ENCODE measurements at regions not wholly inside any gene's neighbourhood (a gene's known extent, or its start where the extent isn't known, plus 50 kb on each side); places are given as distances from the start of the nearest gene placed in this dataset.
A peak's percentile ranks its signal among the peaks of the same experiment; 100 is the strongest.

DNA sequence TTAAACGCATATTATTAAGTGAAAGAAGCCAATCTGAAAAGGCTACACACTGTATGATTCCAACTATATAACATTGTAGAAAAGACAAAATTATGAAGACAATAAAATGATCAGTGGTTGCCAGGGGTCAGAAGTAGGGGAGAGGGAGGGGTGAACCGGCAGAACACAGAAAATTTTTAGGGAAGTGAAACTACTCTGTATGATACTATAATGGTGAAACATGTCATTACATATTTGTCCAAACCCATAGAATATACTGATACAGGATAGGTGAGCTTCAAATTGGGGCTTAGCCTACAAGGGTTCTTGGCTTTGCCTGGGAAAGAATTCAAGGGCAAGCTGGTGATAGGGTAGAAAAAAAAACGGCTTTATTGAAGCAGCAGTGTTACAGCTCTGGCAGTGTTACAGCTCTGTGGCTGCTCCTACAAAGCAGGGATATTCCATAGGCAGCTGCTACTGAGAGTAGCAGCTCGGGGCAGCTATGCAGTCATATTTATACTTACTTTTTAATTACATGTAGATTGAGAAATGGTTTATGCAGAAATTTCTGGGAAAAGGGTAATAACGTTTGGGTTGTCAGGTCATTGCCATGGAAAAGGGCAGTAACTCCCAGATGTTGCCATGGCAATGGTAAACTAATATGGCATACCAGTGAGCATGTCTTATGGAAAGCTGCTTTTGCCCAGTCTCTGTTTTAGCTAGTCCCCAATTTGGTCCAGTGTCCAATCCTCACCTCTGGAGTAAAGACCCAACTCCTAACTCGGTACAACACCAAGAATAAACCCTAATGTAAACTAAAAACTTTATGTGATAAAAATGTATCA, 125.1 kb upstream of the SLC25A36 start:
- no peak for DNase-seq

DNA sequence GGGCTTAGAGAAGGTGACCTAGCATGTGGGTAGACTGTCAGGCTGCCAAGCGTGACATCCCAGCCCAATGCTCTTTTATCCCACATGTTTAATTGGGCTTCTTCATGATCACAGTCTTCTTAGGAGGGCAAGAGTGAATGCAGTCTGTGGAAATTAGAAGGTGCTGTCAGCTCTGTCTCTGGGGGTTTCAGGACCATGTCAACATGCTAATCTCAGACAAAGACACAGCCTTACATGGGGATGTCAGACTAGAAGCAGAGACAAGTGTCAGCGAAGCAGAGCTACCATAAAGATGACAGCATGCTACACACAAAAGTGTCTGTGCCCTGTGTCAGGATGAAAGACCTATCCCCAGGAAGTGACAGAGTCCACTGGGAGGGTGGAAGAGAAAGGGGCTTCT, 120.1 kb upstream of the SLC25A36 start:
- no peak for DNase-seq

DNA sequence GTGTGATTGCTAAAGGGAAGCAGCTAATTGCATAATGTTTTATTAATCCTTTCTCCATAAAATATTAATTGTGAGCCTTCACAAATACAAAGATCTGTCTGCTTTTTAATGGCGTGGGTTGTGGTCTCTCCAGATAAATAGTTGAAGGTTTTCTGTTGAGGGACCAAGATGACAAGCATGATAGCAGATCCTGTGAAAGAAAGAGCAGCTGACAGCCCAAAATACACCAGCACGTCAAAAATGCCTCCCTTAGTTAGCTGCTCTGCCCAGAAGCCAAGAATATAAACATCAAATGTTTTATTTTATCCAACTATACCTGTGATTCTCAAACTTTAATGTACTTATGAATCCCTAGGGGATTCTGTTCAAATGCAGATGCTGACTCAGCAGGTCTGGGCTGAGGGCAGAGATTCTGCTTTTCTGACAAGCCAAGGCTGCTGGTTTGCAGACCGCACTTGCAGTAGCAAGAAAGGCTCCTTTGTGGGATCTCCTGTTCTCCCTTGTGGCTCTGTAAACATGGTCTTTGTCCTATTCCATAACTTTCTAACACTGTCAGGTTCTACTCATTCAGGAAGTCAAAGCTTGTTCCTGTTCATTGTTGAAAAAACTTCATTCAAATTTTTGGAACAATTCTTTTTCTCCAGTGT, 119.1 kb upstream of the SLC25A36 start:
- no peak for DNase-seq

DNA sequence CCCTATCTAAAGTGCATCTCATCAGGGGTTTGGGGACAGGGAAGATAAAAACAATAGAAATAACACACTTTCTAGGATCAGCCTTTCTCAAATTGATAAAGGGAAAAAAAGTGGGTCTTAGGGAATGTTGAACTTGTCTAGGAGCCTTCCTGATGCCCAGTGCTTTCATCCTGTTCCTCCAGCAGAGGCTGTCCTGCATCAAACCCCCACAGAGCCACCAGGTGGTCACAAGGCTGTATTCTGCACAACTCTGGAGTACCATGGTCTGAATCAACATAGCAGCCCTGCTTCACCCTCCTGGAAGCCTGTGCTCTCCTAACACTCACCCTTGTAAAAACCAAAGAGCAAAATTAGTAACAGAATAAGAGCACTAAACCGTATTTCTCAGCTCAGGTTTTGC, 118.5 kb upstream of the SLC25A36 start:
- DNase-seq, result no peak

DNA sequence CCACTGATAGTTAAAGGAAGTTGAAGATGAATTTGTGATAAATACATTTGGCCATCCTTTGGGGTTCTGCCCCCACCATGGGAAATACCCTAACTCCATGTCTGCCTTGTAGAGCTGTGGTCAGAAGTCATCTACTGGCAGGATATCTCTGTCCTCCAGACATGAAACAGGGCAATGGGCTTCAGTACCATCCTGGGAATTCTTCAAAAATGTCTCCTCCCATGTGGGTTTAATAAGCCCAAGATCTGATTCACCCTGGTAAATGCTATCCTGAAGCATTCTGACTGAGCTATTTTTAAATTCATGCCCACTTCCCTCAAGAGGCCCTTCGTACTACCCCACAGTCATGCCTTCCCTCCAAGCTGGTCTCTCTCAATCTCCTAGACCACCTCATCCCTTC, 113.7 kb upstream of the SLC25A36 start:
- DNase-seq, result no peak

DNA sequence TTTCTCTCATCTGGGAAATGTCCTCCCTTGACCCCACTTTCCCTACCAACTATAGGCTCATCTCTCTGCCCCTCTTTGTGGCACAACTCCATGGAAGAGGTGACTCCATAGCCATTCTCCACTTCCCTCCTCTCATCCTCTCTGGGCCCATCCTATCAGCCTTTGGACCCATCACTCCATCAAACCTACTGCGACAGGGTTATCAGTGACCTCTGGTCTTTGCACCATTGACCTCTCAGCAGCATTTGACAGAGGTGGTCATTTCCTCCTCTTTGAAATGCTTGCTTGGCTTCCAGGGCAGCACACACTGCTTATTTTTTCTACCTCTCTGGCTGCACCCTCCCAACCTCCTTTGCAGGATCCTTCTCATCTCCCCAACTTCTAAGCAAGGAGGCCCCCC, 113.1 kb upstream of the SLC25A36 start:
- no peak for DNase-seq

DNA sequence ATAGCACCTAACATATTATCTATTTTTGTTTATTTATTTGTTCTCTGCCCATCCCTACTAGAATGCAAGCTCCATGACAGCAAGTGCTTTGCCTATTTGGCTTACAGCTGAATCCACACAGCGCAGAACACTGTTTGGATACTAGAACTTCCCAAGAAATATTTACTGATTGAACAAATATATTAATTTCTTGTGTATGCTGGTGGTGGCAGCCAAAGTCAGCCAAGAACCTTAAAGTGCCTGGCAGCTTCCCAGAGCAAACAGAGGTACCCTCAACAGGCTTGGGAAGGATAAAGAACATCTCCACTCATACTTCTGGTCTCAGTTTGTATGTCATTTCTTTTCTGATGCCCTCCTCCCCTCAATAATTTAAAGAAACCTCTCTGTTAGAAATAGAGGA, 111.8 kb upstream of the SLC25A36 start:
- no peak for DNase-seq

DNA sequence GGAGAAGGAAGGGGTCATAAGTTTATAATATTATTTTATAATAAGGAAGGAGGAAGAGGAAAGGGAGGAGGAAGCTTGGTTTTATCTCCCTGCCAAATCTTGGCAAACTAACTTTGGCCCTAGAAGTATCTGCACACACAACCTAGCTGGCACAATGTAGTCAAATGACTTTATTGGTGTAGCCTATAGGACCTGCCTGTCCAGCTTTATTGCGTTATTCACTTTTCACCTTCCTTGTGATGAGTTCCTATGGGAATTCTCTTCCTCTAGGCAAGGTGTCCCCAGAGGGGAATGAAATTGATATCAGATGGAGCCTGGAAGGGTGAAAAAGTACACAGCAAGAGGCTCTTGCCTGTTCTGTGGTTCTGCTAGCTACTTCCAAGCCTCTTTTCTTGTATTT, 111.2 kb upstream of the SLC25A36 start:
- DNase-seq, result no peak

DNA sequence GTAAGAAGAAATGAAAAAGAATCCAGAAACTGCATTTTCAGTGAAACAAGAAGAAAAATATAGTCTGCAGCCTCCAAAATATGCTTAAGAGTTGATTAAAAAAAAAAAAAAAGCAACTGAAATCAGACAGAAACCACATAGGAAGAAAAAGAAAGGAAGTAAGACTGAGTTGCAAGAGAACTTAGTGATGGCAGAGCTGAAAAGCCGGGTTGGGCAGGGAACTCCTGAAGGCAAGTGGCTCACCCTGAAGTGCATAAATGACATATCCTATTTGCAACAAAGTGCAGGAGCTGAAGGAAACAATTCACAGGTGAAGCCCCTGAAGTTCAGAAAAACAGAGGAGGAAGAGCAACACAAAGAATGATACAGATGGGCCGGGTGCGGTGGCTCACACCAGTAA, 108.8 kb upstream of the SLC25A36 start:
- DNase-seq, result no peak

DNA sequence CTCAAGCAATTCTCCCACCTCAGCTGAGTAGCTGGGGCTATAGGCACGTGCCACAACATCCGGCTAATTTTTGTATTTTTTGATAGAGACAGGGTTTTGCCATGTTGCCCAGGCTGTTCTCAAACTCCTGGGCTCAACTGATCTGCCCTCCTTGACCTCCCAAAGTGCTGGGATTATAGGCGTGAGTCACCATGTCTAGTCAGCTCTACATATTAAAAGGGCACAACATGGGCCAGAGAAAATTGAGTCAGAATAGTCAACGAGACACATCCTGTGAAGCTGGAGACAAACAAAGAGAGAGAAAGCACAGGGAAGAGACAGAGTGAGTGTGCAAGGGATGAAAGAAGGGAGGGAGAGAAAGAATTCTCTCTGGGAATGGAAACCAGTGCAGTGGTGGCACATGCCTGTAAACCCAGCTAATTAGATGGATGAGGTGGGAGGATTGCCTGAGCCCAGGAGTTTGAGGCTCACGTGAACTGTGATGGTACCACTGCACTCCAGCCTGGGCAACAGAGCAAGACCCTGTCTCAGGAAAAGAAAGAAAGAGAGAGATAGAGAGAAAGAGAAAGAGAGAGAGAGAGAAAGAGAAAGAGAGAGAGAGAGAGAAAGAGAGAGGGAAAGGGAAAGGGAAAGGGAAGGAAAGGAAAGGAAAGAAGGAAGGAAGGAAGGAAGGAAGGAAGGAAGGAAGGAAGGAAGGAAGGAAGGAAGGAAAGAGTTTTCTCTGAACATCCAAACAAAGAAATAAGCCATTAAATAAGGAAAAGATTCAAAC, 107.2 kb upstream of the SLC25A36 start:
- DNase-seq, result no peak

DNA sequence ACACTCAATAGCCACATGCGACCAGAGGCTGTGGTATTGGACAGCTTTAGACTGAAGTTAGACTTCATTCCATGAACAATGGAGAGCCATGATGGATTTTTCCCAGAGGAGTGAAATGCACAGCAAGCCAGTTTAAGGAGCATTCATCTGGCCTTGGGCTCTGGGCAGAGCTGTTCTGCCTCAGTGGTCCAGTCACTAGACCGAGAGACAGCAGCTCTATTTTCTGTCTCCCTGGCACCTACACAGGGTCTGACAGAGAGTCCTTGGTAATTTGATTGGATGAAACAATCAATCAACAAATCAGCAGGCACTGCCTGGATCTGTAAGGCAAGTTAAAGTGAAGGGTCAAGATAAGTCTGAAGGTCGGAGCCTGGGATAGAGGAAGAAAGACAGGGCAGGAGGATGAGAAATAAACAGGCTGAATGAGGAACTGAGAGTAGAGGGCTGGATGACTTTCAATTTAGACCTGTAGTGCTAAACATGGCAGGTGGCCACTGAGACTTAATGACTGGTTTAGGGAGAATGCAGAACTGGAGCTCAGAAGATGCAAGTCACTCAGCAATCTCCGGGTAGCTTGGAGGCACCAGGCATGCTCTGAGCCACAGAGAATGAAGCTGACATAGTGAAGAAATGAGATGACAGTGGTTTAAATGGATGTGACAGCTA, 98.5 kb upstream of the SLC25A36 start:
- no peak for DNase-seq

DNA sequence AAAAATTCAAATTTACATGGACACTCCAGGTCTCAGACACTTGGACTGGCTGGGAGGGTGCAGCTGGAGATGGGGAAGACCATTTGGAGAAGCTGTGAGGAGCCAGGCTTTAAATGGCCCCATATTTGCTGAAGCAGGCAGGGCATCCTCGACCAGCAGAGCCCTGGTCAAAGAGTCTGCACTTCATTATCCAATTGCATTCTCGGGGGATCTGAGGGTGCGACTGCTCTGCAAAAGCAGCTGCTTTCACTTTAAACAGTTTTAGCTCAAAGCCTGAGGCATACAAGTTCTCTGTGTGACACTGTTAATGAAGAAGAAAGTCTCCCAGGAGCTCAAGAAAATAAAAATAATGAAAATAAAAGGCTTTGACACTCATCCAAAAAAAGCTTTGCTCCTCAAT, 98.0 kb upstream of the SLC25A36 start:
- no peak for DNase-seq

DNA sequence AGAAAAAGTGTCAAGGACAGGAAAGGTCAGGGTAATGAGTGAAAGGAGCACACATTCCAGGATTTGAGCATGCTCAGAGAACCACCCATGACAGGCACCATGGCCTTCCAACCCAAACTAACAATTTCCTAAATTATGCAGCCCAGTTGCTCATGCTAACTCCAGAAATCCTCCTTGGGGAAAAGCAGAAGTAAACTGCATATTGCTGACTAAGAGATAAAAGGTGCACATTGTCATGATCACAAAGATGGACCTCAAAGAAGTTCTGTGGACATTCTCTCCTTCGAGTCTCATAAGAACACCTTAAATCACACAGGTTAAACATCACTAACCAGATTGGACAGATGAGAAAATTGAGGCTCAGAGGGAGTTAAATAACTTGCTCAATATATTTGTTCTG, 97.6 kb upstream of the SLC25A36 start:
- no peak for DNase-seq

DNA sequence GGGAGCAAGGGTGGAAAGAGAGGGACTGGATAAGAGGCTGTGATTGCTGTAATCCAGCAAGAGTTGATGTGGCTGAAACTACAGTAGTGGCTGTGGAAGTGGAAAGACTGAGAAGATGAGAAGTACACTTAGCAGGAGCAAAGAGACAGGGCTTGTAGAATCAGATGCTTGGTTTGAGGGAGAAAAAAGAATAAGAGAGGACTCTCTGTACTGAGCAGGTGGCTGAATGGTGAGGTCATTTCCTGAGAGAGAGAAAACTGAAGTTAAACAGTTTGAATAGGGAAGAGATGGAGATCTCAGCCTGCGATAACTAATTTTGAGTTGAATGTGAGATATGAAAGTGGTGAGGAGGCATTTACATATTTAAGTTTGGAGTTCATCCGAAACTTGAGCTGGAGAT, 95.8 kb upstream of the SLC25A36 start:
- no peak for DNase-seq

DNA sequence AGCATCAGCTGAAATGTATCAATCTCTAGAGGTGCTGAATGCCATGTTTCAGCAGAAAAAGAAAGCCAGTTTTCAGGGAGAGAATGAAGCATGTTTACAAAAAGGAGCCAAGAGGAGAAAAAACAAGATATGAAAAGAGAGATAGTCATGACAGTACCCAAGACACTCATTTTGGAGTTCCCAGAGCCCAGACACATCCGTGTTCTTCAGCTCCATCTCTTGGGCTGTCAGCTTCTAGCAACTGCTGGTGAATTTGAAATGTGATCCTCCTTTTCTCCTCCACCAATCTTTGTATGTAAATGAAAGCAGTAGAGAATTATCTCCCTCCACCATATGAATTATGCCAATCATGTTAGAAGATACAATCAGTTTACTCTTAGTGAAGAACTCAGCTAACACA, 93.0 kb upstream of the SLC25A36 start:
- DNase-seq, result no peak

DNA sequence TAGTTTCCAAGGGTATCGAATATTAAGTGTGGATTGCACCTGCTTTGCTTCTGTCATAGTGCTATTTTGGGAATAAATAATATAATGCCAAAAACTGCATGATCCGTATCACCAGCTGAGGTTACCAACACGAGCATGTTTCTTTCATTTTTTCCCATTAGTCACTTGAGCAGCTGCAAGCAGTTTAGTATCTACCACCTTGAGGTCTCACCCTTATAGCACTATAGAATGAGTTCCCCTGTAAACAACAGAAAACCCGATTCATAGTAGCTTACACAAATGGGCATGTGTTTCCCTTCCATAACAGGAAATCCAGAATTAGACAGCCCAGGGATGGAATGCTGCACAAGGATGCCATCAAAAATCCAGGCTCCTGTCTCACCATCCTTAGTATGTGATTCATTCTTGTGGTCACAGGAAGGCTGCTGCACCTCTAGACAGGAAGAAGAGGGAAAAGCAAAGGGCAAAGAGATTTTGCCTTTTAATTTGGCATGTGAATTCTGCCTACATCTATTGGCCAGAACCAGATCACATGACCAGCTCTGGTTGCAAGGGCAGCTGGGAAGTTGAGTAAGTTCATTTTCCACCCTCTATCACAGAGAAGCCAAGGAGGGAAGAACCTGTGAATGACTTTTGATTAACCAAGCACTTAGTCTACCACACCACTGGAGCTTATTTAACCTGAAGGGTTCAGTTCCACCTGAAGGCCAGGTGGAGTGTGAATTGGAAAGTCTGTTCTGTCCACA, 91.3 kb upstream of the SLC25A36 start:
- DNase-seq, result no peak

DNA sequence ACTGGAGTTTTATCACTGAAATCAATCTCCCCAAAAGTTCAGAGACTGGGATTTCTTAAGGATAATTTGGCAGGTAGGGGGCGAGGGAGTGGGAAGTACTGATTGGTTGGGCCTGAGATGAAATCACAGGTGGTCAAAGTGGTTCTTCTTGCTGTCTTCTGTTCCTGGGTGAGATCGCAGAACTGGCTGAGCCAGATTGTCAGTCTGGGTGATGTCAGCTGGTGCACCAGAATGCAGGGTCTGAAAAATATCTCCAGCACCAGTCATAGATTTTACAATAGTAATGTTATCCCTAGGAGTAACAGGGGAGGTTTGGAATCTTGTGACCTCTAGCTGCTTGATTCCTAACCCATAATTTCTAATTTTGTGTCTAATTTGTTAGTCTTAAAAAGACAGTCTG, 86.7 kb upstream of the SLC25A36 start:
- no peak for DNase-seq

DNA sequence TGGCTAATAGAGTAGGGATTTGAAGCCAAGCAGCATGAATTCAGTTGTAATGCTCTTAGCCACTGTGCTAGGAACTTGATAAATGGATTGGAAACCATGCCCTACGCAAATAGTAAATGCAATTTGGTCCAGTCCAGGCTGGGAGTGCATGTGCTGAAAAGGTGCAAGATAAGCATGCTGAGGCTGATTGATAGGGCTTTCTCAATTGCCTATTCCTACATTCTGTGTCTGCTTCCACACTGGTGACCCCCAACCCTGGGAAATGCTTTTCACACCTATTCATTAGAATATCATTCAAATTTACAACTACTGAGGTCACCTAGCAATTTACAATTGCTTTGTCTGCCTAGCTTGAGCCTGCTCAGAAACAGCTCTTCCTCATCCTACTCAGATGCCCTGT, 84.7 kb upstream of the SLC25A36 start:
- DNase-seq, result no peak

DNA sequence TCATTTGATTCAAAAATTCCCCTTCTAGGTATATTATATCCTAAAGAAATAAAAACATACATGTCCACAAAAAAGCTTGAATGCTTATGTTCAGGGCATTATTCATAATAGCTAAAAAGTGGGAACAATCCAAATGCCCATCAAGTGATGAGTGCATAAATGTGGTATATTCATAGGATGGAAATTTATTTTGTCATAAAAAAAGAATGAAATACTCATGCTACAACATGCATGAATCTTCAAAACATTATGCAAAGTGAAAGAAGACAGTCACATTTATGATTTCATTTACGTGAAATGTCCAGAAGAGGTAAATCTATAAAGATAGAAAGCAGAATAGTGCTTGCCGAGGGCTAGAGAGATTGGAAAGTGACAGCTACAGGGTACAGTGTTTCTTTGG, 83.6 kb upstream of the SLC25A36 start:
- DNase-seq, result no peak

DNA sequence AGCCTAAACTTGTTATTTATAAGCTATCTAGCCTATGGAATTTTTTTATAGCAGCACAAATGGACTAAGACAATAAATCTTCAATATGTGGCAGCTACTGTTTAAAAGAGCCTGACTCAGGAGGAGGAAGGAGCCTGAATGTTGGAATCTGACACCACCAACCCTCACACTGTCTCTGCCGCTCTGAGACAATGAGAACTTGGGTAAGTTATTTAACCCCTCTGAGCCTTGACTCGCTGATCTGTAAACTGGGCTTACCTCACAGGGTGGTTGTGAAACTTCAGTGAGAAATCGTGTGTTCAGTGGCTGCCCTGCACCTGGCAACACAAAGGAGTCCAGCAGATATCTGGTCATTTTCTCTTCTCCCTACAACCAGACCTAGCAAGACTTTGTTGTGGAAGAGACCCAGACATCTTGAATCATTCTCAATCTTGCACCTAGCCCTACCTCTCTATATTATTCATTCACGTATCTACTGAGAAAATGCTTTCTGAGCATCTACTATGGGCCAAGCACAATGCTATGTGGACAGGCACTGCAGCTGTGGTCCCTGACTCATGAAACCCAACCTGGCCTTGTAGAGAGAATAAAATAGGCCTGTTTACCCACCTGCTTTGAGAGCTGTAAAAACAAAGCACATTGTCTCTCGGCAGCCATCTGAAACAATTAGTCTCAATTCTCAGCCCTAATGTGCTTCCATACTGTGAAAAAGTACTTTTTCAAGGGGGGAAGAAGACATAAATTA, 81.9 kb upstream of the SLC25A36 start:
- DNase-seq, result no peak

DNA sequence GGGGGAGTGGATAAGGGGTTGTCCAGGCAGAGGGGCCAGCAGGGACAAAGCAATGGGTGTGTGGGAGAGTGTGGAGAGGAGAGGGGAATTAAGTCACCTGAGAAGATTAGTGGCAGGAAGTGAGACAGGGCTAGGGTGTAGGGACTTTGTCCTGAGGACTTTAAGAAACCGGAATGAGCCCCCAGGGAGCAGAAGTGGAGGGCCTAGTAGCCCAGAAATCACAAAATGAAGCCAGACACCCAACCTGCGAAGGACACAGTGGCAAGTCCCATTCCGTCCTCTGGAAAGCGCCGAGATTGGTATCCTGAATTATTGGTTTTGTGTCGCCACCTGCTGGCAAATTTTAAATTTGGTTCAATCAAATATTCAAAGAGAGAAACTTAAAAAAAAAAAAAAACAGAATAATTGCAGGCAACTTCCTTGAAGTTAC, 78.0 kb upstream of the SLC25A36 start:
- DNase-seq, result peak; percentile 58

DNA sequence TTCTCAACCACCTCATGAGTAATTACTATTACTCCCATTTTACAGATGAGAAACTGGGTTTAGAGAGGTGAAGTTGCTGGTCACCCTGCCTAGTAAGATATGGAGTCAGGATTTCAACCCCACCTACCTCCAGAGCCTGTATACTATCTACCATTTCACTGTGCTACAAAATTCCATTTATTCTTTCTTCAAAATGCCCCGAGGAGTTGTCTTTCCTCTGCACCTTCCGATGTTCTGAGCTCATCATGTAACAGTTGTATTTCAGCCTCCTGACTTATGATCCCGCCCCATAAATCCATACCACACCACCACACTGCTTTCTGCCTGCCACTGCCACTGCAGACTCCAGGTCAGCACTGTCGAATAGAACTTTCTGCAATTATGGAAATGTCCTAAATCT, 71.3 kb upstream of the SLC25A36 start:
- no peak for DNase-seq

Measured in activated CD4-positive, alpha-beta T cell treated with anti-CD3 and anti-CD28 coated beads for 48 hours (primary cell).